H4 (cell line): ENCODE measurements at regions not wholly inside any gene's neighbourhood (a gene's known extent, or its start where the extent isn't known, plus 50 kb on each side); places are given as distances from the start of the nearest gene placed in this dataset.
"Not testable (repeated sequence)": the region's sequence is repeated elsewhere in the genome, so short reads cannot be mapped to it uniquely, and the experiment has no call there.

Experiments used
- DNase-seq: peaks from one replicate; pipeline ENCODE4 v3.0.0-alpha.2; 2015; ENCODE audit warnings: low spot score

- DNase-seq, result no peak
Observed at GRCh38 chr17:14630046-14630445, 329.2 kb downstream of the HS3ST3B1 start.

DNA sequence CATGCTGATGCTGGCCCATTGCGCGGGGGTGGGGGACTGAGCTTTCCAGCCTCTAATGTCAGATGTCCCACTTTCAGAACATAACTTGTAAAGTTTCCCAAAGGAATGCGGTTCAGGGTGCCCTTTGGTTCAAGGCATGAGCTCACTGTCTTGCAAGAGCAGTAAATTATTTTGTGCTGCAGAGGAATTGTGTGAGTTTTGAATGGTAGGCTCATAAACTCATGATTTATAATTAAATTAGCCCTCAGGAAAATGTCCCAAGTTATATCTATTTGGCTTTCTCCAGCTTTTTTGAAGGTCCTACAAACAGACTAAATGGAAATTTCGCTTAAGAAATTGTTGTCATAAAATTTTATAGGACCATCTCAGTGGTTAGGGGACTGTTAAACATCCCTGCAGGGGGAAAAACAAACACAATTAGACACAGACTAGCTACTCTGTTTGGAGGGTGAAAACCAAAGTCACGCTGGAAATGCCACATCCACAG is 321.8 kb downstream of the HS3ST3B1 start:
- DNase-seq, result peak; percentile 56

DNA sequence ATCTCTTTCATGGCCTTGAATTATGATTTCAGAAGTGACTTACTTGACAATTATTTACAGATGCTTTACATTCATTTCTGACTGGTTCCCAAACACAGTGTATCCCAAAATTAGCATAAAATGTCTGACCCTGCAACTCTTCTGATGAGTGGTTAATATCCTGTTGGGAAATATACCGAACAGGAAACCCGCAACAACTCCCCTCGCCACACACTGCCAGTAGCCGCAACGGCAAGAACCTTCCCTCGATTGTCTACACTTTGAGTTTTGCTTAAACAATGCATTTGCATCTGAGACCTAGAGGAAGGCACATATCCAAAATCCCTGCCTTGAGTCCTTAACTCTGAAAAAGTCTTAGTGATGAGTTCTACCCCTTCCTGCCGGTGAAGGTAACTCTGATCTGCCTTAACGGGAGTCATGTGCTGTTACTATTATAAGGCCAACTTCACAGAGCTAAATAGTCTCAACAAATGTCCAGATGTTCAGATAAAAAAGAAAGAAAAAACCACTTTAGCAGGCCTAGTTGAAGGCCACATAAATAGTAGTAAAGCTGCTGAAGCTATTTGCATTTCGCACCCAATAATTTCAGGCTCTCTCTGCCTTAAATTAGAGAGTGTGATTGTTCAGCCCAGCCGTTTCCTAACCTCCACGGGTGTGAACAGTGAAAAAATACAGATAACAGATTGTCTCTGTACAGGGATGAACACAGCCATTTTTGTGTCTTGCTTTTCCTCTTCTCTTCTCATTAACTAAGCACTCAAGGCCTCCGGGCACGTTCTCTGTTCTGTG is 321.1 kb downstream of the HS3ST3B1 start:
- no peak for DNase-seq

DNA sequence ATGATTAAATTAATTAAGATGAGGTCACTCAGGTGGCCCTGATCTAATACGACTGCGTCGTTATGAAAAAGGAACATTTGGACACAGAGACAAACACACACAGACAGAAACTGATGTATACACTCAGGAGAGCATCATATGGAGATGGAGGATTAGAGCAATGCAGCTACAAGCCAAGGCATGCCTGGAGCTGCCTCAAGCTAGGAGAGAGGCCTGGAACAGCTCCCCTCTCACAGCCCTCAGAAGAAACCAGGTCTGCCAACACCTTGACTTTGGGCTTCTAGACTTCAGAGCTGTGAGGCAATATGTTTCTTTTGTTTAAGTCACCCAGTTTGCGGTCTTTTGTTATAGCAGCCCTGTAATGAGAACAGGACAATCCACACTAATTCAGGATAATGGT is 318.9 kb downstream of the HS3ST3B1 start:
- no peak for DNase-seq

- no peak for DNase-seq
Observed at GRCh38 chr17:14616528-14616927, 315.6 kb downstream of the HS3ST3B1 start.

- DNase-seq, result no peak
Observed at GRCh38 chr17:14605267-14605599, 304.4 kb downstream of the HS3ST3B1 start.

- no peak for DNase-seq
Observed at GRCh38 chr17:14604591-14605266, 303.8 kb downstream of the HS3ST3B1 start.

DNA sequence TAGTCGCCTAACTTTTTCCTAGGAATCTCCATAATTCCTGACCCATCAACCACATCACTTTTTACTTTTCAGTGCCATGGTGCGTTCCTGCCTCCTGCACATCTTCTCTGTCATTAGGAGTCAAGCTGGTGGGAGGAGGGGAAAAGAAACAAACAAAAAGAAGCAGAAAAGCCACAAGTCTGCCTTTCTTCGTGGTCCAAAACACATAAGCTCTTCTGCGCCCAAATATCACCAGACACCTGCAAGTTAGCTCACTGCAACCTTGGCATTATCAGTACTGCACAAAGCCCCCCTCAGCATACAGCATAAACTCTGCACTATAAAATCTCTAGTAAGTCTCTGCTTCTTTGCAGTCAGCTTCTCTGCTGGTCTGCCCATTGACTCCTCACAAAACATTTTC is 295.3 kb downstream of the HS3ST3B1 start:
- DNase-seq, result no peak

DNA sequence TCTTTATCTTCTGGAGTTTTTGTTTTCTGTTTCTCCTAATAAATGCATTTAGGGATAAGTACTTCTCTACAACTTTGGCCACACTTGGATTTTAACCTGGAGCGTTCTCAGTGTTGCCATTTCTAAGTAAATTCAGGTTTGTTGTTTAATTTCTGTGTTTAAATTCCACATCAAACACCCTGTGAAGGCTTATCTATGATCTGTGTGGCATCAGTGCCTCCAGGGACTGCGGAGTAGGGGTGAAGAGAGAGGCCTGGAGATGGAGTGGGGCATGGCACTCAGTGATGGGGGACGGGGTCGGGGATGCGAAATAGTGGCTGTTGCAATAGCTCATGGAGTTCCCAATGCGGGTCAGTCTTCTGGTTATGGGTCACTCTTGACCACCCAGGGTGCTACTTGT is 294.8 kb downstream of the HS3ST3B1 start:
- no peak for DNase-seq

GRCh38 chr17:14594690-14595089 is 293.8 kb downstream of the HS3ST3B1 start:
- no peak for DNase-seq

DNA sequence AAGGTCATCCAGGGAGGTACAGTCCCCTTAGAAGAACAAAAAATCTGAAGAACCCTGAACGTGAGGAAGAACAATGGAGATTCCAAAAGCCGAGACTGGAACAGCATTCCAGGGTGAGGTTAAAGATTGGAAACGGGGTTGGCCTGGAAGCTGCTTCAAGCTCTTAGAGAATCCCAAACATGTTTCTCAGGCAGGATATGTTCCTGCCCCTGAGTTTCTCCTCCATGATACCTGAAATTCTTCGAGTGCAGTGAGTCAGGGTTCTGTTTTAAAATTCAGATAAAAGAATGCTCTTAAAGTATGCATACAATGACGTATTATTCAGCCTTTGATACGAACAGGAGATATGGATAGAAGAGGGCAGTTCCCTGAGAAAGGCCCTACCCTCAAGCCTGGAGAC is 293.1 kb downstream of the HS3ST3B1 start:
- no peak for DNase-seq

DNA sequence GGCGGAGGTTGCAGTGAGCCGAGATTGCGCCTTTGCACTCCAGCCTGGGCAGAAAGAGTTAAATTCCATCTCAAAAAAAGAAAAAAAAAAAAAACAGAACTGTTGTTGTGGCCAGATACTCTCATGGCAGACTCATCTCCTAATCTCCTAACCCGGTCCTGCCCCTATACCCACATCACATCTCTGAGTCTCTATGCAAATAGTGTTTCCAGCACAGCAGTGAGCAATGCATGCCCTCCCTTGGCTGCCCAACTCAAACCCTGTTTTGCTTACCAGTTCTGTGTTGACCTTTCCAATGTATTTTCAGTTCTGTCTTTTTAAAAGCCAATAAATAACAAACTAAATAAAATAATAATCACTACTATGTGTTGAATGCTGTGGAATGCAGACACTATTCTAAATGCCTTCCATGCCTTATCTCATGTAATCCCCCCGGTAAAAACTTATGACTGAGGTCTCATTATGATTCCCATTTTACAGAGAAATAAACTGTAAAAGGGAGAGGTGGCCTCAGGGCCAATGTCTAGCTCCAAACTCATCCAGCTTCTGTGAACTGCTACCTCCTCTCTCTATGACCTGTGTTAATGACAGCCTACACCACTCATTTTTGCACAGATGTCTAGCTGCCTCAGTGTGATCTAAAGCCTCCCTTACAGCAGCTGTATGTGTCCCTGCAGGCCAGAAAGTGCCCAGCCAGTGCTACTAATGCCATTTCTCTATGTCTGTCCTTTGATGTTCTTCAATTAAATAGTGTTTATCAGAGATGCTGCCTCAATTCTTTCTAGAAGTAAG is 289.8 kb downstream of the HS3ST3B1 start:
- DNase-seq, result no peak

DNA sequence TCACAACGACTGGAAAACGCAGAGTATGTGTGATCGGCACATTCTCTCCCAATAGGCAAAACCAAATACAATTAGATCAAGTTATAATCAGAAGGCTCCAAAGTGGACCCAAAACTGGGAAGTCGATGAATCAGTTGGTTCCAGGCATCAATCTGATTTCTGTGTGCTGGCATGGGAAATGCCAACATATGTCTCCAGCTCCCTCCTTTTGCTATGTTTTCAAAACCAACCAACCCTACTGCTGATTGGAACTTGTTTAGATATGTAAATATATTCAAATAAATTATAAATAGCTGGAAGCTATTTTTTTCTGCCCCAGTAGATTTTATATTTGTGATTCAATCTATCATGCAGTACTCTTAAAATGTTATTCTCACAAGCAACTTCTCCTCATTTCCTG is 284.2 kb downstream of the HS3ST3B1 start:
- DNase-seq, result no peak

DNA sequence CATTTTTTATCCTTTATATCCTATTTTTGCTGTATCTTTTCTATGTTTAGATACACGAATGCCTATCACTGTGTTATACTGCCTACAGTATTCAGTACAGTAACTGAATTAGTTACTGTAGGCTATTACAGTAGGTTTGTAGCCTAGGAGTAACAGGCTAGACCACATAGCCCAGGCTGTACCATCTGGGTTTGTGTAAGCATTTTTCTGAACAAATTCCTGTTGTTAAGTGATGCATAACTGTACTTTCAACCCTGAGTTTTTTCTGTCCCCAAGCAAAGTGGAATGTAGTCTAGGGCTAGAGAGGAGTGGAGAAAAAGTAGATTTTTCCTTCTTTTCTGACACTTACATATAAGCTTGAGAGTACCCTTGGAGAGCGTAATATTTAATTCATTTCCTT is 282.1 kb downstream of the HS3ST3B1 start:
- no peak for DNase-seq

DNA sequence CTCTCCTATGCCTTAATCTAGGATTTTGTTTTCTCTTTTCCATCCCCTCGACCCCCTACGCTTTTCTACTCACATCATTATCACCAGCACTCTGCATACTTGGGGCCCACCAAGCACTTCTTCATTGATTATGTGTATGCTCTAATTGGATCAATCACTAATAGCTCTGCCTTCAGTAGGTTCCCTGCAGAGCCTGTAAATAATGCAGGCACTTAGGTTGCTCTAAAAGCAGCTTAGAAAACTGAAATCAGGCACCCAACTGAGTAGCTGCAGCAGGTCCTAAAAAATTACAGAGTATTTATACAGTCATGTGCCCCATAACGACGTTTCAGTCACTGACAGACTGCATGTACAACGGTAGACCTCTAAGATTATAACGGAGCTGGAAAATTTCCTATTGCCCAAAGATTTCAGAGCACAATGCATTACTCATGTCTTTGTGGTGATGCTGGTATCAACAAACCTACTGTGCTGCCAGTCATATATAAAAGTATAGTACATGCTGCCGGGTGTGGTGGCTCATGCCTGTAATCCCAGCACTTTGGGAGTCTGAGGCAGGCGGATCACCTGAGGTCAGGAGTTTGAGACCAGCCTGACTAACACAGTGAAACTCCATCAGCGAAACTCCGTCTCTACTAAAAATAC is 280.4 kb downstream of the HS3ST3B1 start:
- no peak for DNase-seq

DNA sequence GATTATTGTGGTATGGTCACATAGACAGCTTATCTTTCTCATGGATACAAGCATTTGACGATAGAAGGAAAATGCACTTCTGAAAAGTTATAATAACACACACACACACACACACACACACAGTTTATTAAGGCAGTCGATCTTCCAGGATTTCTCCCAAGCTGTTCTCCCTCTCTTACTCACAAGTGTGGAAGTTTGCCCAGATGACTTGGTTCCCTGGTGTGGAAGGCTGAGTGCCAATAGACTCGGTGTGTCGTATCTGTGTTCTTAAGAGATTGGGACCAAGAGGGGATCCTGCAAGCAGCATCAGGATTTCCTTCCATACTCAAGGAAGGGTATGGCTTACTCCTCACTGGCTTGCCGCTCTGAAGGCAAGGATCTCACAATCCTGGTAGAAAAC is 279.6 kb downstream of the HS3ST3B1 start:
- DNase-seq, result peak; percentile 13

DNA sequence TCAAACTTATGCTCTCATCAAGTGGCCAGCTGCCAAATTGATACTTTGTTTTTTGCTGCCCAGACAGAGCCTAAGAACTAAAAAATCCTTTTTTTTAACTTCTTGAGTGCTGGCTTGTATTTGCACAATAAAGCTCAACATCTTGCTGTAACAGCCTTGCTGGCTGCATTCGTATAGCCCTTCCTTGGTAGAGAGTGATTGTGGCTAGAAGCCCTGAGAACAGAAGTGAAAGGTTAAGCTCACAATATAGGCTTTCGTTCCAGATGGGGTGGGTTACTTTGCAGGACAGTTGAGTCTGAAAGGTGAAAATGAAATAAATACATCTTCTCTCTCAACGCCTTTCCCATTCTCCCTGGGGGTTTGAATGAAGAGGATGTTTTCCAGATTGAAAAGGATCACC is 278.8 kb downstream of the HS3ST3B1 start:
- DNase-seq, result no peak

DNA sequence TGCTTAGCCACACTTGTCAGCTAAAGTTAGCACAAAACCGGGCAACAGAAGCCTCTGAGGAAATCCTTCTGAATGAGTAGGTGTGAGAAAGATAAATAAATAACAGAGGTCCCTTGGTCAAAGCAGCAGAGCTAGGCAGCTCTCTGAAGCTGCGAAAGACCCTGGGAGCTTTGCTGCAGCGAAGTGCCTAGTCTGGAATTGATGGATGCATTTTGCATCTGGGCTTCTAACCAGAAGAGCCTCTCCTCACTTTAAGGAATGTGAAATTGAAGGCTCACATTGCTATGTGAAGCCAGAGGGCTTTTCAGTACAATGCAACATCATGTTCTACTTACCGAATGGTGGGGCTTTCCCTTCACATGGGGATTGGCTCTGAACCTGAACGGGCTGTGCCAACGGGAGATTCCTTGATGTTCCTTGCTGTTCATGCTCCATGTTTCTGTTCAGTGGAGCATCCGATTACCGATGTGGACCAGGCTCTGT is 274.6 kb downstream of the HS3ST3B1 start:
- no peak for DNase-seq

GRCh38 chr17:14560325-14560724 is 259.4 kb downstream of the HS3ST3B1 start:
- DNase-seq, result not testable (repeated sequence)

- DNase-seq, result no peak
Observed at GRCh38 chr17:14559264-14560119, 258.6 kb downstream of the HS3ST3B1 start.

- no peak for DNase-seq
Observed at GRCh38 chr17:14557480-14557879, 256.6 kb downstream of the HS3ST3B1 start.
